Adrenal gland (tissue), 5 donors: ENCODE measurements at regions not wholly inside any gene's neighbourhood (a gene's known extent, or its start where the extent isn't known, plus 50 kb on each side); places are given as distances from the start of the nearest gene placed in this dataset.
"Not testable (repeated sequence)": the region's sequence is repeated elsewhere in the genome, so short reads cannot be mapped to it uniquely, and the experiment has no call there.

Experiments used
- POLR2A ChIP-seq, 2 donors: fragments of 450-650 bp; IDR thresholded peaks; one replicate each; pipeline ENCODE4 v1.6.1; 2017; ENCODE audit warnings: antibody characterized with exemption in 2 of 2, mild to moderate bottlenecking in 2 of 2, moderate library complexity in 1 of 2
- TF ChIP-seq, protein P1 (sequence below), 6 experiments: fragments of 450-650 bp in 4 of 6; fragments of 200-600 bp in 2 of 6; sonication (generic) in 1 of 6; IDR thresholded peaks; 1 replicate in 5 of 6; 2 replicates in 1 of 6; pipeline versions ENCODE4 v1.5.1 to v1.8.0; 2016 to 2021; ENCODE audit warnings: antibody characterized with exemption in 6 of 6, mild to moderate bottlenecking in 2 of 6, moderate library complexity in 1 of 6
- donor health status: DM: no; HTN: no; CAD: no.

DNA sequence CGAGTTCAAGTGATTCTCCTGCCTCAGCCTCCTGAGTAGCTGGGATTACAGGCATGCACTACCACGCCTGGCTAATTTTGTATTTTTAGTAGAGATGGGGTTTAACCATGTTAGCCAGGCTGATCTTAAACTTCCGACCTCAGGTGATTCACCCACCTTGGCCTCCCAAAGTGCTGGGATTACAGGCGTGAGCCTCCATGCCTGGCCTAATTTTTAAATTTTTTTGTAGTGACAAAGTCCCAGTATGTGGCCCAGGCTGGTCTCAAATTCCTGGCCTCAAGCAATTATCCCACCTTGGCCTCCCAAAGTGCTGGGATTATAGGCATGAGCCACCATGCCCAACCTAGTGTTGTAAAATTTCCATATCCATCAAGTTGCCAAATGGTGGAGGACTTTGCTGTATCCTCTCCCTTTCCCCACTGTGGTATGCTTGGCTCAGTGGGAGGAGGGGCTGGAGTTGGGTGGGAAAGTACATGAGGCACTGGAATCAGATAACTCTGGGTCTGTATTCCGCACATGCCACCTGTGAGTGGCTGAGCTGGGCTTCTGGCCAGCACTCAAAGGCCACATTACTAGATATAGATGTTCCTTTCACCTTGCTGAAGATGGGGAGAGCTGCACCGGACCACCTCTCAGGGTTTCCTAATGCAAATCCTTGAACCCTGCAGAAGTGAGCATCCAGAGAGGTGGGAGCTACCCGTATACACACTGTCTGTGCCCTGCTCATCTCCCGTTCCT, 252.6 kb downstream of the GOLGA6L6 start:
- TF ChIP-seq, protein P1, sequence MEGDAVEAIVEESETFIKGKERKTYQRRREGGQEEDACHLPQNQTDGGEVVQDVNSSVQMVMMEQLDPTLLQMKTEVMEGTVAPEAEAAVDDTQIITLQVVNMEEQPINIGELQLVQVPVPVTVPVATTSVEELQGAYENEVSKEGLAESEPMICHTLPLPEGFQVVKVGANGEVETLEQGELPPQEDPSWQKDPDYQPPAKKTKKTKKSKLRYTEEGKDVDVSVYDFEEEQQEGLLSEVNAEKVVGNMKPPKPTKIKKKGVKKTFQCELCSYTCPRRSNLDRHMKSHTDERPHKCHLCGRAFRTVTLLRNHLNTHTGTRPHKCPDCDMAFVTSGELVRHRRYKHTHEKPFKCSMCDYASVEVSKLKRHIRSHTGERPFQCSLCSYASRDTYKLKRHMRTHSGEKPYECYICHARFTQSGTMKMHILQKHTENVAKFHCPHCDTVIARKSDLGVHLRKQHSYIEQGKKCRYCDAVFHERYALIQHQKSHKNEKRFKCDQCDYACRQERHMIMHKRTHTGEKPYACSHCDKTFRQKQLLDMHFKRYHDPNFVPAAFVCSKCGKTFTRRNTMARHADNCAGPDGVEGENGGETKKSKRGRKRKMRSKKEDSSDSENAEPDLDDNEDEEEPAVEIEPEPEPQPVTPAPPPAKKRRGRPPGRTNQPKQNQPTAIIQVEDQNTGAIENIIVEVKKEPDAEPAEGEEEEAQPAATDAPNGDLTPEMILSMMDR (IDR thresholded peaks at IDR 0.05): not testable (repeated sequence)
- not testable (repeated sequence) for TF ChIP-seq POLR2A (IDR thresholded peaks at IDR 0.05)
